ENCODE measurements at regions not wholly inside any gene's neighbourhood (a gene's known extent, or its start where the extent isn't known, plus 50 kb on each side); places are given as distances from the start of the nearest gene placed in this dataset.

DNA sequence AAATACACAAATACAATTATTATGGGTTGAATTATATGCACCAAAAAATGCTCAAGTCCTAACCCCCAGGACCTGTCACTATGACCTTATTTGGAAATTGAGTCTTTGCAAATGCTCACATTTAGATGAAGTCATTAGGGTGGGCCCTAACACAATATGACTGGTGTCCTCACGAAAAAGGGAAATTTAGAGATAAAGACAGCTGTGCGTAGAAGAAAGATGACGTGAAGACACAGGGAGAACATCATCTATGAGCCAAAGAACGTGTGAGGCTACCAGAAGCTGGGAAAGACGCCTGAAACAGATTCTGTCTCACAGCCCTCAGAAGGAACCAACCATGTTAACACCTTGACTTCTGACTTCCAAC is 259.2 kb downstream of the EMP1 start:
- Histone ChIP-seq H3K27ac (ENCODE audit: low read depth in 2 of 2, low read length in 1 of 2) (no peak overlapping the region), H3K79me2 (ENCODE audit: insufficient read depth) (no peaks in the 10 kb centered on the region), H4K20me1 (ENCODE audit: insufficient read depth) (no peaks in the 10 kb centered on the region), H3K4me2 (no peak overlapping the region), H3F3A (replicated peaks; ENCODE audit: insufficient read depth) (no peaks in the 10 kb centered on the region), H3K9me2 (no peaks in the 10 kb centered on the region), H3K27me3 (ENCODE audit: insufficient read depth) (no peaks in the 10 kb centered on the region), H3K36me3 (replicated peaks in 1 of 2; ENCODE audit: control insufficient read depth in 1 of 2, insufficient read depth in 2 of 2, low read length in 1 of 2) (no peaks in the 10 kb centered on the region), H3K9me3 (no peaks in the 10 kb centered on the region; the same call in 1 of the 2 replicates), H3K4me1 (ENCODE audit: control insufficient read depth in 1 of 2, insufficient read depth in 2 of 2, low read depth in 1 of 2, low read length in 1 of 2) (no peaks in the 10 kb centered on the region), H2AFZ (ENCODE audit: low read depth) (no peak overlapping the region), H3K4me3 (ENCODE audit: low read depth in 2 of 2, low read length in 1 of 2) (no peak overlapping the region), H3K9ac (no peak overlapping the region)
- DNase-seq = no peak
- 24% methylated on average over 5 of the region's 5 CpGs for WGBS (ENCODE audit: low lambda C conversion rate)
- TF ChIP-seq RCOR1 (IDR thresholded peaks at IDR 0.05; ENCODE audit: low read length) = no peak
- TF ChIP-seq MEF2A (IDR thresholded peaks at IDR 0.05; ENCODE audit: borderline replicate concordance, low read depth) = no peak
- no peak for TF ChIP-seq EP300 (IDR thresholded peaks at IDR 0.05; ENCODE audit: borderline replicate concordance in 1 of 2, low read depth in 1 of 2, low read length in 1 of 2)
- TF ChIP-seq FOXJ3 (CRISPR knock-in tag; IDR thresholded peaks at IDR 0.05) = no peak
- TF ChIP-seq, protein P1, sequence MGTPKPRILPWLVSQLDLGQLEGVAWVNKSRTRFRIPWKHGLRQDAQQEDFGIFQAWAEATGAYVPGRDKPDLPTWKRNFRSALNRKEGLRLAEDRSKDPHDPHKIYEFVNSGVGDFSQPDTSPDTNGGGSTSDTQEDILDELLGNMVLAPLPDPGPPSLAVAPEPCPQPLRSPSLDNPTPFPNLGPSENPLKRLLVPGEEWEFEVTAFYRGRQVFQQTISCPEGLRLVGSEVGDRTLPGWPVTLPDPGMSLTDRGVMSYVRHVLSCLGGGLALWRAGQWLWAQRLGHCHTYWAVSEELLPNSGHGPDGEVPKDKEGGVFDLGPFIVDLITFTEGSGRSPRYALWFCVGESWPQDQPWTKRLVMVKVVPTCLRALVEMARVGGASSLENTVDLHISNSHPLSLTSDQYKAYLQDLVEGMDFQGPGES (IDR thresholded peaks at IDR 0.05; ENCODE audit: low read depth, low read length) = no peak
- TF ChIP-seq SIN3A (IDR thresholded peaks at IDR 0.05; ENCODE audit: borderline replicate concordance, low read depth, low read length) = no peak
- CTCF ChIA-PET = no interaction called here
- POLR2A ChIA-PET = no interaction called here

DNA sequence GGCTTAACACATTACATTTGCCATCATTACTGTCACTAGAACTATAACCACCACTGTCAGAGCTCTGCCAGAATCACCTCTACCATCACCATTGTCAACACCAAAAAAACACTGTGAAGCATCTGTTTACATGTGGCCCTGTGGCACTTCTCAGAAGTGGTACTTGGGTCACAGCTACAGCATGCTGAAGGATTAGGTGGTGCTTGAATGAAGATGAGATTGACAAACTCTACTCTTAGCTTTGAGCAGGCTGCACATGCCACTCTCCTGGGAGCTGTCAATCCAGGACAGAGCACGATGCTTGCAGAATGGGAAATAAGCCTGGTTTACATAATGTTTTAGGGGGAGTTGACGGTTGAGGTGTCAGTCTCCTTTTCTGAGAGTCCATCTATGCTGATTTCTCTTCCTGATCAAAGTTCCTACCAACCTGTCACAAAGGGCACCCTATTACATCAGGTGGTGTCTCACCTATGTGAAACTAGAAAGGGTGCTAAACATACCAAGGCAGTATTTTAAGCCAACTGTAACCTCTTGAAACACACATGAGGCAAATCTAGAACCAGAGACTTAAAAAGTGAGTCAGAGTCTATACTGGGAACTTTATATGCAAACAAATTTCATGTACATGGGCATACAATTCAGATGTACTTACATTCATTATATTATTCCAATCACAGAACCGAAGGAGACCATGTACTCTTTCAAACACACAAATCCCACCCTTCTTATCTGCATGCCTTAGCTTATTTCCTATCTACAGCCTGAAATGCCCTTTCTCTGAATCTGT is 258.7 kb downstream of the EMP1 start:
- Histone ChIP-seq H3K79me2 (ENCODE audit: insufficient read depth) (no peaks in the 10 kb centered on the region), H4K20me1 (ENCODE audit: insufficient read depth) (no peaks in the 10 kb centered on the region), H3K27me3 (ENCODE audit: insufficient read depth) (no peaks in the 10 kb centered on the region), H3K9me3 (no peaks in the 10 kb centered on the region; the same call in 1 of the 2 replicates), H3K9me2 (no peaks in the 10 kb centered on the region), H3F3A (replicated peaks; ENCODE audit: insufficient read depth) (no peaks in the 10 kb centered on the region), H3K36me3 (replicated peaks in 1 of 2; ENCODE audit: control insufficient read depth in 1 of 2, insufficient read depth in 2 of 2, low read length in 1 of 2) (no peaks in the 10 kb centered on the region), H3K27ac (ENCODE audit: low read depth in 2 of 2, low read length in 1 of 2) (no peak overlapping the region), H3K9ac (no peak overlapping the region), H3K4me3 (ENCODE audit: low read depth in 2 of 2, low read length in 1 of 2) (no peak overlapping the region), H2AFZ (ENCODE audit: low read depth) (no peak overlapping the region), H3K4me2 (no peak overlapping the region), H3K4me1 (ENCODE audit: control insufficient read depth in 1 of 2, insufficient read depth in 2 of 2, low read depth in 1 of 2, low read length in 1 of 2) (no peaks in the 10 kb centered on the region)
- POLR2A ChIA-PET = no interaction called here
- CTCF ChIA-PET = no interaction called here
- DNase-seq = no peak
- 5% methylated on average over 3 of the region's 3 CpGs for WGBS (ENCODE audit: low lambda C conversion rate)
- TF ChIP-seq, protein P2, sequence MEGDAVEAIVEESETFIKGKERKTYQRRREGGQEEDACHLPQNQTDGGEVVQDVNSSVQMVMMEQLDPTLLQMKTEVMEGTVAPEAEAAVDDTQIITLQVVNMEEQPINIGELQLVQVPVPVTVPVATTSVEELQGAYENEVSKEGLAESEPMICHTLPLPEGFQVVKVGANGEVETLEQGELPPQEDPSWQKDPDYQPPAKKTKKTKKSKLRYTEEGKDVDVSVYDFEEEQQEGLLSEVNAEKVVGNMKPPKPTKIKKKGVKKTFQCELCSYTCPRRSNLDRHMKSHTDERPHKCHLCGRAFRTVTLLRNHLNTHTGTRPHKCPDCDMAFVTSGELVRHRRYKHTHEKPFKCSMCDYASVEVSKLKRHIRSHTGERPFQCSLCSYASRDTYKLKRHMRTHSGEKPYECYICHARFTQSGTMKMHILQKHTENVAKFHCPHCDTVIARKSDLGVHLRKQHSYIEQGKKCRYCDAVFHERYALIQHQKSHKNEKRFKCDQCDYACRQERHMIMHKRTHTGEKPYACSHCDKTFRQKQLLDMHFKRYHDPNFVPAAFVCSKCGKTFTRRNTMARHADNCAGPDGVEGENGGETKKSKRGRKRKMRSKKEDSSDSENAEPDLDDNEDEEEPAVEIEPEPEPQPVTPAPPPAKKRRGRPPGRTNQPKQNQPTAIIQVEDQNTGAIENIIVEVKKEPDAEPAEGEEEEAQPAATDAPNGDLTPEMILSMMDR (IDR thresholded peaks at IDR 0.05) = no peak
- TF ChIP-seq NFIC (IDR thresholded peaks at IDR 0.05; ENCODE audit: borderline replicate concordance) = no peak
- TF ChIP-seq EP300 (IDR thresholded peaks at IDR 0.05; ENCODE audit: borderline replicate concordance in 1 of 2, low read depth in 1 of 2, low read length in 1 of 2) = no peak
- TF ChIP-seq, protein P3, sequence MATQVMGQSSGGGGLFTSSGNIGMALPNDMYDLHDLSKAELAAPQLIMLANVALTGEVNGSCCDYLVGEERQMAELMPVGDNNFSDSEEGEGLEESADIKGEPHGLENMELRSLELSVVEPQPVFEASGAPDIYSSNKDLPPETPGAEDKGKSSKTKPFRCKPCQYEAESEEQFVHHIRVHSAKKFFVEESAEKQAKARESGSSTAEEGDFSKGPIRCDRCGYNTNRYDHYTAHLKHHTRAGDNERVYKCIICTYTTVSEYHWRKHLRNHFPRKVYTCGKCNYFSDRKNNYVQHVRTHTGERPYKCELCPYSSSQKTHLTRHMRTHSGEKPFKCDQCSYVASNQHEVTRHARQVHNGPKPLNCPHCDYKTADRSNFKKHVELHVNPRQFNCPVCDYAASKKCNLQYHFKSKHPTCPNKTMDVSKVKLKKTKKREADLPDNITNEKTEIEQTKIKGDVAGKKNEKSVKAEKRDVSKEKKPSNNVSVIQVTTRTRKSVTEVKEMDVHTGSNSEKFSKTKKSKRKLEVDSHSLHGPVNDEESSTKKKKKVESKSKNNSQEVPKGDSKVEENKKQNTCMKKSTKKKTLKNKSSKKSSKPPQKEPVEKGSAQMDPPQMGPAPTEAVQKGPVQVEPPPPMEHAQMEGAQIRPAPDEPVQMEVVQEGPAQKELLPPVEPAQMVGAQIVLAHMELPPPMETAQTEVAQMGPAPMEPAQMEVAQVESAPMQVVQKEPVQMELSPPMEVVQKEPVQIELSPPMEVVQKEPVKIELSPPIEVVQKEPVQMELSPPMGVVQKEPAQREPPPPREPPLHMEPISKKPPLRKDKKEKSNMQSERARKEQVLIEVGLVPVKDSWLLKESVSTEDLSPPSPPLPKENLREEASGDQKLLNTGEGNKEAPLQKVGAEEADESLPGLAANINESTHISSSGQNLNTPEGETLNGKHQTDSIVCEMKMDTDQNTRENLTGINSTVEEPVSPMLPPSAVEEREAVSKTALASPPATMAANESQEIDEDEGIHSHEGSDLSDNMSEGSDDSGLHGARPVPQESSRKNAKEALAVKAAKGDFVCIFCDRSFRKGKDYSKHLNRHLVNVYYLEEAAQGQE (IDR thresholded peaks at IDR 0.05; ENCODE audit: low read depth, low read length) = no peak
- TF ChIP-seq RAD21 (IDR thresholded peaks at IDR 0.05; ENCODE audit: low read length) = no peak
- no peak for TF ChIP-seq EZH2phosphoT487 (IDR thresholded peaks at IDR 0.05; ENCODE audit: borderline replicate concordance, low read depth)
- TF ChIP-seq, protein P4, sequence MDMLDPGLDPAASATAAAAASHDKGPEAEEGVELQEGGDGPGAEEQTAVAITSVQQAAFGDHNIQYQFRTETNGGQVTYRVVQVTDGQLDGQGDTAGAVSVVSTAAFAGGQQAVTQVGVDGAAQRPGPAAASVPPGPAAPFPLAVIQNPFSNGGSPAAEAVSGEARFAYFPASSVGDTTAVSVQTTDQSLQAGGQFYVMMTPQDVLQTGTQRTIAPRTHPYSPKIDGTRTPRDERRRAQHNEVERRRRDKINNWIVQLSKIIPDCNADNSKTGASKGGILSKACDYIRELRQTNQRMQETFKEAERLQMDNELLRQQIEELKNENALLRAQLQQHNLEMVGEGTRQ (IDR thresholded peaks at IDR 0.05; ENCODE audit: borderline replicate concordance, low read depth, low read length) = no peak
- TF ChIP-seq GATA2 (CRISPR knock-in tag; IDR thresholded peaks at IDR 0.05) = no peak
- TF ChIP-seq, protein P5, sequence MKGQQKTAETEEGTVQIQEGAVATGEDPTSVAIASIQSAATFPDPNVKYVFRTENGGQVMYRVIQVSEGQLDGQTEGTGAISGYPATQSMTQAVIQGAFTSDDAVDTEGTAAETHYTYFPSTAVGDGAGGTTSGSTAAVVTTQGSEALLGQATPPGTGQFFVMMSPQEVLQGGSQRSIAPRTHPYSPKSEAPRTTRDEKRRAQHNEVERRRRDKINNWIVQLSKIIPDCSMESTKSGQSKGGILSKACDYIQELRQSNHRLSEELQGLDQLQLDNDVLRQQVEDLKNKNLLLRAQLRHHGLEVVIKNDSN (IDR thresholded peaks at IDR 0.05; ENCODE audit: borderline replicate concordance, low read depth) = no peak
- TF ChIP-seq JUND (IDR thresholded peaks at IDR 0.05) = no peak
- no peak for TF ChIP-seq NRF1 (IDR thresholded peaks at IDR 0.05; ENCODE audit: low read depth, low read length)
- TF ChIP-seq FOSL2 (IDR thresholded peaks at IDR 0.05; ENCODE audit: borderline replicate concordance, low read depth) = no peak
- TF ChIP-seq TAF1 (IDR thresholded peaks at IDR 0.05; ENCODE audit: borderline replicate concordance, low read depth, low read length) = no peak

All from SK-N-SH (cell line).